Keratinocyte (primary cell): ENCODE measurements at regions not wholly inside any gene's neighbourhood (a gene's known extent, or its start where the extent isn't known, plus 50 kb on each side); places are given as distances from the start of the nearest gene placed in this dataset.

ENCODE experiments used
- DNase-seq: peaks from one replicate; pipeline ENCODE4 v3.0.0-alpha.2; 2011; ENCODE audit warnings: low read depth, missing footprints, low spot score
- FAIRE-seq: peaks from 2 replicates; lab custom pipeline; 2011; peaks lifted over from hg19 to GRCh38; lab: Jason Lieb, UNC
- H2AFZ ChIP-seq: 2 replicates; pipeline ENCODE4 v1.6.0; 2012; ENCODE audit warnings: low read length, control low read depth, inconsistent platforms; ENCODE audit not compliant: control insufficient read depth
- H3K27ac ChIP-seq: 2 replicates; pipeline ENCODE4 v1.5.1; 2011; ENCODE audit warnings: low read length; ENCODE audit not compliant: control insufficient read depth, insufficient read depth
- H3K27me3 ChIP-seq: 3 replicates; pipeline ENCODE4 v1.6.0; 2011; ENCODE audit warnings: low read length; ENCODE audit not compliant: control insufficient read depth, insufficient read depth; ENCODE audit errors: extremely low read depth
- H3K36me3 ChIP-seq, 2 experiments: 2 replicates in 1 of 2; 3 replicates in 1 of 2; pipeline ENCODE4 v1.5.1; 2011; ENCODE audit warnings: low read length in 2 of 2, mild to moderate bottlenecking in 1 of 2; ENCODE audit not compliant: control insufficient read depth in 2 of 2, insufficient read depth in 2 of 2; ENCODE audit errors: extremely low read depth in 1 of 2
- H3K4me1 ChIP-seq: 3 replicates; pipeline ENCODE4 v1.5.1; 2011; ENCODE audit warnings: low read length; ENCODE audit not compliant: control insufficient read depth, insufficient read depth; ENCODE audit errors: extremely low read depth
- H3K4me2 ChIP-seq: 3 replicates; pipeline ENCODE4 v1.6.0; 2011; ENCODE audit warnings: low read depth, low read length; ENCODE audit not compliant: control insufficient read depth, insufficient read depth; ENCODE audit errors: extremely low read depth
- H3K4me3 ChIP-seq, 3 experiments: fragments of 200-600 bp in 1 of 3; sonication (generic) in 1 of 3; 2 replicates in 2 of 3; 3 replicates in 1 of 3; pipeline ENCODE4 v1.5.1; 2011 to 2016; ENCODE audit warnings: low read length in 3 of 3, mild to moderate bottlenecking in 3 of 3, control low read depth in 2 of 3, inconsistent platforms in 1 of 3, low read depth in 1 of 3, mixed read lengths in 1 of 3, mixed run types in 1 of 3, moderate library complexity in 1 of 3; ENCODE audit not compliant: control insufficient read depth in 2 of 3, insufficient read depth in 2 of 3; ENCODE audit errors: extremely low read depth in 1 of 3
- H3K79me2 ChIP-seq: 2 replicates; pipeline ENCODE4 v1.6.0; 2012; ENCODE audit warnings: low read length; ENCODE audit not compliant: control insufficient read depth, insufficient read depth
- H3K9ac ChIP-seq: 3 replicates; pipeline ENCODE4 v1.6.0; 2011; ENCODE audit warnings: low read length; ENCODE audit not compliant: control insufficient read depth, insufficient read depth; ENCODE audit errors: extremely low read depth
- H3K9me1 ChIP-seq: 3 replicates; pipeline ENCODE4 v1.6.0; 2011; ENCODE audit warnings: low read length; ENCODE audit not compliant: control insufficient read depth, insufficient read depth; ENCODE audit errors: extremely low read depth
- H3K9me3 ChIP-seq: 2 replicates; pipeline ENCODE4 v1.5.1; 2012; ENCODE audit warnings: low read depth, low read length; ENCODE audit not compliant: control insufficient read depth
- H4K20me1 ChIP-seq: 3 replicates; pipeline ENCODE4 v1.6.0; 2011; ENCODE audit warnings: low read length; ENCODE audit not compliant: control insufficient read depth, insufficient read depth; ENCODE audit errors: extremely low read depth
- CTCF ChIP-seq, 3 experiments: IDR thresholded peaks in 1 of 3; conservative IDR thresholded peaks in 1 of 3; optimal IDR thresholded peaks in 1 of 3; 2 replicates in 2 of 3; 3 replicates in 1 of 3; pipeline versions ENCODE3 to v1.5.1; 2011; ENCODE audit warnings: low read length in 3 of 3, mild to moderate bottlenecking in 3 of 3, moderate library complexity in 2 of 3, control low read depth in 1 of 3, inconsistent platforms in 1 of 3; ENCODE audit not compliant: insufficient read depth in 2 of 3; ENCODE audit errors: extremely low read depth in 1 of 3
- EZH2 ChIP-seq: IDR thresholded peaks from one replicate; pipeline ENCODE4 v1.6.1; 2012; ENCODE audit warnings: inconsistent platforms, mild to moderate bottlenecking, low read length, moderate library complexity
- dilution Hi-C: fragments of 300-500 bp; cut with MboI; formaldehyde crosslinking; loops from one replicate; pipeline ENCODE4 v1.7.0; 2020; ENCODE audit warnings: low sequenced_read_pairs; ENCODE audit not compliant: extremely low pct_ligation_motif_present

GRCh38 chr4:57854748-57855147, 744.6 kb upstream of the IGFBP7 start:
- FAIRE-seq (no peak), DNase-seq (no peak)
- TF ChIP-seq CTCF (optimal IDR thresholded peaks at IDR 0.05 in 1 of 3, IDR thresholded peaks at IDR 0.05 in 1 of 3, conservative IDR thresholded peaks at IDR 0.05 in 1 of 3; ENCODE audit: extremely low read depth in 1 of 3, insufficient read depth in 2 of 3, low read length in 3 of 3): no peak
- TF ChIP-seq EZH2: no peak
- no peaks in the 10 kb centered on the region for H4K20me1 ChIP-seq
- no peak overlapping the region for H2AFZ ChIP-seq
- H3K27ac ChIP-seq: no peak overlapping the region
- dilution Hi-C loops: no loop called here
- no peaks in the 10 kb centered on the region for H3K4me1 ChIP-seq
- H3K4me2 ChIP-seq: no peak overlapping the region
- no peaks in the 10 kb centered on the region for H3K9me3 ChIP-seq
- no peak overlapping the region for H3K4me3 ChIP-seq
- no peaks in the 10 kb centered on the region for H3K9me1 ChIP-seq
- no peaks in the 10 kb centered on the region for H3K79me2 ChIP-seq
- no peak overlapping the region for H3K9ac ChIP-seq
- H3K27me3 ChIP-seq: no peaks in the 10 kb centered on the region
- H3K36me3 ChIP-seq: no peaks in the 10 kb centered on the region

DNA sequence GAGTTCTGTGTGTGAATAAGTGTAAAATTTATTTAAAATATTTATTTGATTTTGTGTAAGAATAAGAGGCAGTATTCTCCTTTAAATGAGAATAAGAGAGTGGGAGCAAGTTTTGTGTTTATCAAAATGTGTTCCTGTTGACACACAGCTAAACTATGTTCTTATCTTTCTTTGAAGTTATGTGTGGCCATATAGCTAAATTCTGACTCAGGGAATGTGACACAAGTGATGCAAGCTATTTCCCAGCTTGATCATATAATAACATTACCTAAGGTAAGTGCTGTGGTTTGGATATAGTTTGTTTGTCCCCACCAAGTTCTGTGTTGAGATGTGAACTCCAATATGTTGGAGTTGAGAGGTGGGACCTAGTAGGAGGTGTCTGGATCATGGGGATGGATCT, 740.0 kb upstream of the IGFBP7 start:
- no peak overlapping the region for H3K4me2 ChIP-seq
- H3K9me3 ChIP-seq: no peaks in the 10 kb centered on the region
- no peaks in the 10 kb centered on the region for H4K20me1 ChIP-seq
- H3K4me1 ChIP-seq: no peaks in the 10 kb centered on the region
- H3K79me2 ChIP-seq: no peaks in the 10 kb centered on the region
- FAIRE-seq (no peak), DNase-seq (no peak)
- no peaks in the 10 kb centered on the region for H3K27me3 ChIP-seq
- H3K36me3 ChIP-seq: no peaks in the 10 kb centered on the region
- no peak overlapping the region for H3K27ac ChIP-seq
- H2AFZ ChIP-seq: no peak overlapping the region
- TF ChIP-seq EZH2 (no peak), CTCF (optimal IDR thresholded peaks at IDR 0.05 in 1 of 3, IDR thresholded peaks at IDR 0.05 in 1 of 3, conservative IDR thresholded peaks at IDR 0.05 in 1 of 3; ENCODE audit: extremely low read depth in 1 of 3, insufficient read depth in 2 of 3, low read length in 3 of 3) (no peak)
- no peaks in the 10 kb centered on the region for H3K9me1 ChIP-seq
- no peak overlapping the region for H3K4me3 ChIP-seq
- dilution Hi-C loops: no loop called here
- H3K9ac ChIP-seq: no peak overlapping the region
